Glomerular visceral epithelial cell (primary cell): ENCODE measurements at regions not wholly inside any gene's neighbourhood (a gene's known extent, or its start where the extent isn't known, plus 50 kb on each side); places are given as distances from the start of the nearest gene placed in this dataset.

ENCODE experiments used
- DNase-seq: peaks from one replicate; pipeline ENCODE4 v3.0.0-alpha.2; 2016; ENCODE audit errors: extremely low spot score

DNA sequence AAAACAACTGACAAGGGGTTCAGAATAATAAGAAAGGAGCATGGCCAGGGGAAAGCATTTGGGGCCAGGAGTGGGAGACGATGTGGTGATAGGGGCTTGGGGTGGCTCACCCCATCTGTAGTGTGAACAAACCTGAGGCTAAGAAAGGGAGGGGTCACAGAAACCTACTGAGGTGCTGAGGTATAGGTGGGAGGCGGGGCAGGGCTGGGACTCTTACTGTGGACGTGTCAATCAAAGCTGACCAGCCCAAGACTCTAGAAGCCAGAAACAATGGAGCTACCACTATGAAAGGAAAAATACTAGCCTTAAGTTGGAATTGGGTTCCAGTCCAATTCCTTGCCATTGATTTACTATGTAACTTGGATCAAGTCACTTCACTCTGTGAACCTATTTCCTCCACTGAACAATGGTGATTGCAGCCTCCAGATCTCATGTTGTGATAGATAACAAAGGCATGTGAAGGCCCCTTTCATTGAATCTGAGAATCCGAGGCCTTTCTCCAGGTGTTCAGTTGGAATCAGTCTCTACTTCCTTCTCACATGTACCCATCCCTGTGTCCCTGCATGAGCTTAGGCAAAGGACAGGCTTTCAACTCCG lies 260.9 kb upstream of the HES1 start:
- DNase-seq: no peak

DNA sequence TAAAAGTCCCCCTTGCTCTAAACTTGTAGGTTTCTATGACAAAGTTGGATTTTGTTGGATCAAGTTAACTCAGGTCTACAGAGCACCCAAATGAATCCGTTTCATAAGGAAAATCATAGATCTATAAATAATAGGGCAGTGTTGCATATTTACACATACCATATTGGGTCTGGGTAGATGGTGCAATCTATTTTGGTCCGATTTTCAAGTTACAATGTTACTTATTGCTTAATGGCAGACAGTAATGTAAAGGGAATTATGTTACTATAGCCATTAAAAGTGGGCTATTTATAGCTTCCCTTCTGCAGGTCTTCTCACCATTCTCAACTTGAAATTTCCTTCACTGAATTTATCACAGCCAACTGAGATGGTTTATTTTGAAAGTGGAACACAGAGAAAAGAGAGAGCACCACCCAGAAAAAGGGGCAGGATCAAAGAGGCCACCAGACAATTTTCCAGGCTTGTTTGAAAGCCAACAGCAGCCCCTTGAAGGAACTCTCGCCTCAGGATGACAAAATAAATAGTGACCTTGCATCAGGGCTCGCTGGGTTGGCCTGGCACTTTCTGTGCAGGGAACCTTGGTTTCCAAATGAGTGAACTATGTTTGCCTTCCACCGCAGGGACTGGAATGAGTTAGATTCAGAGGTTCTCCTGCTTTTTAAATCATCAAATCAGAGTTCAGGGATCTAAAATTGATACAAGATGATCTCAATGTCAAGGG lies 260.2 kb upstream of the HES1 start:
- DNase-seq: no peak

- DNase-seq: no peak
These were observed 256.7 kb upstream of the HES1 start for GRCh38 chr3:193879099-193879863.

GRCh38 chr3:193879864-193880242 lies 256.1 kb upstream of the HES1 start:
- DNase-seq: no peak

DNA sequence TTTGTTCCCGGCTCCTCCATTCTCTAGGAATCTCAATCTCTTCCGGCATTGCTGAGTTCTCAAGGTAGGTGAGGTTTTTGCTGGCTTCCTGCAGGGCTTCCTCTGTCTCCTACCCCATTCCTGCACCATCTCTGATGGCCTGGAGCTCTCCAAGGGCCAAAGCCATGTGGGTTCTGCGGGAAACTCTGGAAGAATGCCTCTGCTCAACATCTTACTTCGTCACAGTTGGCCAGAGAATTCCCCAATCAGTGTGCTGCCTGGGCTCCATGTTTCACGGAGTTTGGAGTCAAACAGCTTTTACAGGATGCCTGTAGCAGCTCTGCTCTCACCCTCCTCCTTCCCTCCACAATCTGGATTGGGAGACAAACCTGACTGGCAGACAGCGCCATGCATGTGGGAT lies 253.9 kb upstream of the HES1 start:
- no peak for DNase-seq

- peak; percentile 77 for DNase-seq
These were observed 252.4 kb upstream of the HES1 start for GRCh38 chr3:193883551-193883950.

DNA sequence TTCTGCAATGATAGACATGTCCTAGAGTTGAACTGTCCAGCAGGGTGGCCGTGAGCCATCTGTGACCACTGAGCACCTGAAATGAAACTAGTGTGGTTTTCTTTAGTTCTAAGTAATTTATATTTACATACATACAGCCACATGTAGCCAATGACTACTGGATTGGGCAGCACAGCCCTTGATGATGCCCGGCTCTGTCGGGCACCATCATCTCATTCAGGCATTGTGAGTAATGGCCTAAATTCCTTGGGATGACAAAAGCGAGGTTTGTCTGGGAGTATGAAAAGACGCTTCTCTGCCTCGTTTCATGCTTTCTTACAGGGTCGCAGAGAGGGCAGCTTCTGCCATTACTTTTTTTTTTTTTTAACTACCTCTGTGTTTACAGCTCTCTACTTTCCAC lies 251.9 kb upstream of the HES1 start:
- peak; percentile 43 for DNase-seq

- DNase-seq: no peak
These were observed 251.3 kb upstream of the HES1 start for GRCh38 chr3:193884652-193885051.

DNA sequence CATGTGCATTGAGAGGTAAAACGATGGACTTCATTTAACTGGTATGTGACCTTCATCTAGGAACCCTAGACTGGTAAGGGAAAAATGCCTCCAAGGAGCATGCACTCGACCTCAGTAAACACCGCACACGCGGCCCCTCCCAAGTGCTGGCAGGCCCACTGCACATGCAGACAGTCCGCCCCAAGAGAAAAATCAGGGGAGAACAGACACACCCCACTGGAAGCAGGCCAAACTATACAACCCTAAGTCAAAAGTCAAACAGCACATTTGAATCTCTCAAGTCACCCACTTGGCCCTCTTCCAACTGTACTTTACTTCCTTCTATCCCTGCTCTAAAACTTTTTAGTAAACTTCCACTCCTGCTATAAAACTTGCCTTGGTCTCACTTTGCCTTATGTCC lies 250.1 kb upstream of the HES1 start:
- DNase-seq: no peak

DNA sequence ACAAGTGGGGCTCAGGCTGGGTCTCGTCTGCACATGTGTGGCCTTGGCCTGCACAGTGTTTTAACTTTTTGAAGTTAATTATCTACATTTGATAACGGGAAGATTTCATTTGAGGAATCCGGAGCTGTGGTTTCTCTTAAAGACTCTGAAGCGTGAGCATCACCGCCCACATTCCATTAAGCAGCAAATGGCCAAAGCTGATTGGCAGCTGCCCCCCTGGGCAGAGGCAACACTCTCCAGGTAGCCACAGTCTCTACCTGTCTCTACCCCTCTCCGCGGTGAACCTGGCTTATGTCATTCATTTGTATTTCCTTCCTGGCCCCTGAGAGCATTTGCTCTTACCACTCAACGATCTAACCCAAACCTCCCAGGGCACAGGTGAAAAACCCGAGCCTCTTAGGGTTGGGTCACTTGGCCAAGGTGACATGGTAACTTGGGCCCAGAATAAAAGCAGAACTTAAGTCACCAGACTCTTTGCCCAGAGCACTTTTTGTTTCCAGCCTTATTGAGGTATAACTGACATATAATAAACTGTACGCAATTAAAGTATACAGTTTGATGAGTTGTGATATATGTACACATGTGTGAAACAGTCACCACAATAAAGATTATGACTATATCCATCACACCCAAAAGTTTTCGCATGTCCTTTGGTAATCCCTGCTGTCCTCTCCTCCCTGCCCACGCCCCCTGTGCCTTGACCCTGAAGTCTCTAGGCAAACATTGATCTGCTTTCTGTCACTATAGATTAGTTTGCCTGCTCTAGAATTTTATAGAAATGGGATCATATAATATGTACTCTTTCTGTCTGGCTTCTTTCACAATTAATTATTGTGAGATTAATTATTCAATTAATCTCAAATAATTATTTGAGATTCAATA lies 245.7 kb upstream of the HES1 start:
- DNase-seq: peak; percentile 36

DNA sequence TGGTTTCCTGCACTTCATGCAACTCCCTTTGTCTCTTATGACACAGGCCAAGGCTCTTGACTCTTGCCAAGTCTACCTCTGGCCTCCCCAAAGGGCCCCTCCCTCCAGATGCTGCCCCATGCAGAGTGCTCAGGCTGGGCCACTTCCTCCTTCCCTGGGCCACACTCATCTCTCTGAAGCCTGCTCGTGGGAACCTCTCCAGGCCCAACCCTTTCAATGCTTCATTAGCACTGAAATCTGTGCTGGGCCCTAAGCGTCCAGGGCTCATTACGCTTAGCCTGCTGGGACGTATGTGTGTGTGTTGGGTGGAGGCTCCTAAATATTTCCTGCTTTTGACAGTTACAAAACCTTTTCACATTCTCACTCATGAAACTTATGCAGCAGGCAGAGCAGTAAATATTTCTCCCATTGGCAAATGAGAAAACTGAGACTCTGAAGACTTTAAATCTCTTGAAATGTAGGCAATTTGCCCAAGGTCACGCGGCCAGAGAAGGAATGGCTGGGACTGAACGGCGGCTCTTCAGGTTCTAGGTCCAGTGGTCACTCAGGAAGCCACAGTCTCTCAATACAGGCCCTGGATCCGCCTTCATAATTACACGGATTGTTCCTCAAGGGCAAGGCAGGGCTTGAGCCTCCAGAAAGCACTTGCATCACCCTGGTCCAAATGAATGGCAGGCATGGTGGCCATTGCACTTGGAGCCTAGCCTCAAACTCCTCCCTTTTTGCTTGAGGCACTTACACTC lies 241.7 kb upstream of the HES1 start:
- peak; percentile 50 for DNase-seq

GRCh38 chr3:193895409-193895808 lies 240.5 kb upstream of the HES1 start:
- no peak for DNase-seq

DNA sequence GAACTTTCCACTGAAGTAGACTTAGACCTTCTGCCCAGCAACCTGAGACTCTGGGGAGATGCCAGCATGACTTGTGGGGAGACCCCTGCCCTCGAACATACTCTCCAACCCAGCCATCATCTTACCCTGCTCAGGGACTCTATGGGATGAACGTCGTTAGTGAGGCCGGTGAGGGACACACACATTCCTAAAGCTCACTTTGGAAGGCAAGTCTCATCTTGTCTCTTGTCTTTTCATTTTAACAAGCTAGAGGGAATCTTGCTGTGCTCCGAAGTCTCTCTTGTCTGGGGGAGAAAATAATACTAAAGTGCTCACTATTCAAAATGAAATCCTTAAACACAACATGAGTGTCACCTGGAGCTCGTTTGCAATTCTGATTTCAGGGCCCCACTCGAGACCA lies 239.5 kb upstream of the HES1 start:
- no peak for DNase-seq

- DNase-seq: no peak
These were observed 238.7 kb upstream of the HES1 start for GRCh38 chr3:193897288-193897687.

DNA sequence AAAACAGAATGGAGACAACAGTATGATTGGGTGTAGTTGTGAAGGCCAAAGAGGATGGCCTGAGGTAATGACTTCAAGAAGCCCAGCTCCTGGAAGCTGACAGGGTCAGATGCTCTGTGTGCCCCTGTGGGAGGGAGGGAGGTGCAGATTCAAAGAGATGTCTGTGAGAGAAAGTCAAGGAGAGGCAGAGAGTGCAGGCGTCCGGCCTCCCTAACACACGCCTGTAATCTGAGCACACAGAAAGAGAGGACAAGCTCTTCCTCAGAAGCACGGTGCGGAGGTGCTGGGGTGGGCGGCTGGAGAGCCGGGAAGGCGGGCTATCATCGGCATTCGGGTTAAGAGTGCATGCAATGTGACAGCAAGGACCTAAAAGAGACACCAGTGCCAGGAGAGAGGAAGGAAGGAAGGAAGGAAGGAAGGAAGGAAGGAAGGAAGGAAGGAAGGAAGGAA lies 238.2 kb upstream of the HES1 start:
- DNase-seq: no peak

DNA sequence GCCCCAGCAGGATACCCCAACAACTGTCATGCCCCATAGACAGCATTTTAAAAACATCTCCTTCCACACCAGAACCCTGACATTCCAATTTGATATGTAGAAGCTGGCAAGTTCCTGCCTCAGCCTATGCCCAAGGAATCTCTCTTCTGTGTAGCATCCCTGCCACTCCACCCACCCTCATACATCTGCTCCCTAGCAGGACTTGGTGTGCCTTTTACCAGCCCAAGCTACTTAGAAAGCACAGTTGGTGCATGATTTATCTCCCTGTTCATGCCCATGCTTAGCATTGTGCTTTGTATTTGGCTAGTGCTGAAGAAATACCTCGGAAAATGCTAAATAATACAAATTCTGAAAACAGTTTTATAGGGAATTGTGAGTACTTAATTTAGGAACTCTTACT lies 236.9 kb upstream of the HES1 start:
- DNase-seq: no peak

DNA sequence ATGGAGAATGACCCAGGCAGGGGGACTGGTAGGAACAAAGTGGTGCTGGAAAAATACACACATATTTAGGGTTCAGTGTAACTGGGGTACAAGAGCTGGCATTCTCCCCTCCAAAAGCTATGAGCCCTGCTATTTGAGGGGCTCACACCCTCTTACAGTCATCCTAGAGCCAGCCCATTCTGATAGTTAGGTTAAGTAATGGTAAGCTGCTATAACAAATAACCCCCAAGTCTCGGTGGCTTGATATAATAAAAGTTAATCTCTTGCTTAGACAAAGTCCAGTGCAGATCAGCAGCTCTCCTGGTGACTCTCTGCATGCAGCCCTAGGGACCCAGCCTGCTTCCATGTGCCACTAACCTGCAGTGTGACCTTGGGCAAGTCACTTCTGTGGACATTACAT lies 234.9 kb upstream of the HES1 start:
- DNase-seq: no peak

GRCh38 chr3:193902607-193903511 lies 233.1 kb upstream of the HES1 start:
- no peak for DNase-seq

DNA sequence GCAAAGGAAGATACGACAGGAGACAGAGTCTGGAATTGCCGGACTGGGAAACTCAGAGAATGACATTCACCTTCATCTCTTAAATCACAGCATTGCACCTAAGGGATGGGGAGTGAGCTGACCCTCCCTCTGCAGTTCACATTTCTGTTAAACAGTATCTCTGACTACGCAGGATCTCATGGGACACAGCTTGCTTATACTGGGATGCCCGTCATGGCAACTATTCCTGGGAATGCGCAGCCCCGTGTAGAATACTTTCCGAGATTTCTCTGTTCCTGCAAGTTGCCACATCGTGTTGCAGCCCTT lies 232.5 kb upstream of the HES1 start:
- DNase-seq: no peak

DNA sequence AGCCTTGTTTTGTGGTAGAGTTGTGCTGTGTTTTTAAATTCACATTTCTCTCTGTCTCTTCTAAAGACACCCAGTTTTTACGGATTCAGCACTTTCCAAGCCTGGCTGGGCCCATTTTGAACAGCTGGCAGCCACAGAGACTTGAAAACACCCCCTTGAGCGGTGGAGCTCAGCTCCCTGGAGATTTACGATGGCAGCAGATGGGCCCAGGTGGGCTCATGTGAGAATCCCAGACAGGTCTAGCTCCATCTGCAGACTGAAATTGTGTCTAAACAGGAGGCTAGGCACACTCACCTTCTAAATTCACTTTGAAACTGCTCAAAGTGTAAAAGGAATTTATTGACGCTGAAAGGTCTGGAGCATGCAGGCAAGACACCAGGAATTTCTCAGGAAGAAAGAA lies 232.0 kb upstream of the HES1 start:
- no peak for DNase-seq
